ENCODE measurements at regions not wholly inside any gene's neighbourhood (a gene's known extent, or its start where the extent isn't known, plus 50 kb on each side); places are given as distances from the start of the nearest gene placed in this dataset.

DNA sequence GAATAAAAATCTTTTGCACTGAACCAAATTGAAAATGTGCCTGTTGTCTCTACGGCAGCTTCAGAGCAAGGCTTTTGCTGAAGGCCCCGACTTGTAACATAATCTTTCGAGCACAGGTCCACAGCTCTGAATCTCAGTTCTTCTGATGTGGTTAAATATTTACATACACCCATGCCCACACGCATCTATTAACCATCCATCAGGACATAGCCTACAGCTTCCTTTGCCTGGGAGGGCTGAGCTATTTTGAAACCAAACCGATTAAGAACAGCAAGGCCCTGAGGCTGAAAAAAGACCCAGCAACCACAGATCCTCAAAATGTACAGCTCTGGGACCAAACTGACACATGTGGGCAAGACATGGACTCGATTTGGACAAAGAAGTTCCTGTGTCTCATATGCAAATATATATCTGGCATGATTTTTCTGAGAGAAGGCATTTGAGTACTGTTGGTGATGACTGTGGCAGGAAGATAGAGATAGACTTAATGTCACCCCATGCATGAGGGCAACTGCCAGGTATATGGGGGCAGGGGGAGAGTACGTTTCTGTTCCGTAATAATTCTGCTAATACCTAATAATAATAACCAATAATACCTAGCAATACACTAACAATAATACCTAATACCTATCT, 322.7 kb upstream of the PLET1 start:
- no peaks in the 10 kb centered on the region for H3K4me1 ChIP-seq (ENCODE audit: control insufficient read depth, low read length)
- H3K4me2 ChIP-seq (ENCODE audit: low read length): no peak overlapping the region
- H3K4me3 ChIP-seq (ENCODE audit: low read length): no peak overlapping the region
- no peak for TF ChIP-seq EZH2phosphoT487 (IDR thresholded peaks at IDR 0.05; ENCODE audit: borderline replicate concordance, low read length)
- TF ChIP-seq, protein P1, sequence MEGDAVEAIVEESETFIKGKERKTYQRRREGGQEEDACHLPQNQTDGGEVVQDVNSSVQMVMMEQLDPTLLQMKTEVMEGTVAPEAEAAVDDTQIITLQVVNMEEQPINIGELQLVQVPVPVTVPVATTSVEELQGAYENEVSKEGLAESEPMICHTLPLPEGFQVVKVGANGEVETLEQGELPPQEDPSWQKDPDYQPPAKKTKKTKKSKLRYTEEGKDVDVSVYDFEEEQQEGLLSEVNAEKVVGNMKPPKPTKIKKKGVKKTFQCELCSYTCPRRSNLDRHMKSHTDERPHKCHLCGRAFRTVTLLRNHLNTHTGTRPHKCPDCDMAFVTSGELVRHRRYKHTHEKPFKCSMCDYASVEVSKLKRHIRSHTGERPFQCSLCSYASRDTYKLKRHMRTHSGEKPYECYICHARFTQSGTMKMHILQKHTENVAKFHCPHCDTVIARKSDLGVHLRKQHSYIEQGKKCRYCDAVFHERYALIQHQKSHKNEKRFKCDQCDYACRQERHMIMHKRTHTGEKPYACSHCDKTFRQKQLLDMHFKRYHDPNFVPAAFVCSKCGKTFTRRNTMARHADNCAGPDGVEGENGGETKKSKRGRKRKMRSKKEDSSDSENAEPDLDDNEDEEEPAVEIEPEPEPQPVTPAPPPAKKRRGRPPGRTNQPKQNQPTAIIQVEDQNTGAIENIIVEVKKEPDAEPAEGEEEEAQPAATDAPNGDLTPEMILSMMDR (IDR thresholded peaks at IDR 0.05; ENCODE audit: low read depth, low read length, poor library complexity, severe bottlenecking): no peak
- no peaks in the 10 kb centered on the region for H3K9me3 ChIP-seq (ENCODE audit: control insufficient read depth, insufficient read depth, low read length)
- H3K36me3 ChIP-seq (ENCODE audit: control insufficient read depth, low read length): no peaks in the 10 kb centered on the region
- H3K9me2 ChIP-seq (replicated peaks; ENCODE audit: control insufficient read depth, low read length): no peaks in the 10 kb centered on the region
- peaks cover 29% of the 10 kb centered on the region for H3K27me3 ChIP-seq (ENCODE audit: control insufficient read depth, low read length)
- no peaks in the 10 kb centered on the region for H4K20me1 ChIP-seq (ENCODE audit: control insufficient read depth, insufficient read depth, low read depth, low read length)
- no peaks in the 10 kb centered on the region for H3F3A ChIP-seq (ENCODE audit: control insufficient read depth, insufficient read depth)
- no peak overlapping the region for H3K27ac ChIP-seq (ENCODE audit: low read depth, low read length)
- no peaks in the 10 kb centered on the region for H3K79me2 ChIP-seq (ENCODE audit: control insufficient read depth, low read length)

DNA sequence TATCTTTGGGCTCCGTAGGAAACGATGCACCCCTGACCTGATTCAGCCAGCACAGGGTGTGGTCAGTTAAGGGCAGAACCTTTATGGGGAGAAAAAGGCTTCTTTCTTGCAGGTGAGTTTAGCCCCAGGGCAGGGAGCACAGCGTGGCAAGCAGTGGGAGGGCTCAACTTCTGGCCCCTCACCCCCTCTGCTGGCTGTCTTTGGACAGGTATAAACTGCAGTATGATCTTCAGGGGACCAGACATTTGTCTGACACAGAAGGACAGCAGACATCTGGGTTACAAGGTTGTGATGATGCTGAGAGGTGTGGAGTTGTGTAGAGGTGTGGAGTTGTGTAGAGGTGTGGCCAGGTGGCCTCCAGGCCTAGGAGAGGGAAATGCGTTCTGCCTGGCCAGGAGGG, 324.0 kb upstream of the PLET1 start:
- peaks cover 29% of the 10 kb centered on the region for H3K27me3 ChIP-seq (ENCODE audit: control insufficient read depth, low read length)
- H3K79me2 ChIP-seq (ENCODE audit: control insufficient read depth, low read length): no peaks in the 10 kb centered on the region
- no peaks in the 10 kb centered on the region for H4K20me1 ChIP-seq (ENCODE audit: control insufficient read depth, insufficient read depth, low read depth, low read length)
- H3K4me2 ChIP-seq (ENCODE audit: low read length): no peak overlapping the region
- no peaks in the 10 kb centered on the region for H3K9me2 ChIP-seq (replicated peaks; ENCODE audit: control insufficient read depth, low read length)
- H3K4me3 ChIP-seq (ENCODE audit: low read length): no peak overlapping the region
- H3K36me3 ChIP-seq (ENCODE audit: control insufficient read depth, low read length): no peaks in the 10 kb centered on the region
- H3K4me1 ChIP-seq (ENCODE audit: control insufficient read depth, low read length): no peaks in the 10 kb centered on the region
- H3K27ac ChIP-seq (ENCODE audit: low read depth, low read length): no peak overlapping the region
- H3K9me3 ChIP-seq (ENCODE audit: control insufficient read depth, insufficient read depth, low read length): no peaks in the 10 kb centered on the region
- no peak for TF ChIP-seq EZH2phosphoT487 (IDR thresholded peaks at IDR 0.05; ENCODE audit: borderline replicate concordance, low read length)
- TF ChIP-seq, protein P1 (IDR thresholded peaks at IDR 0.05; ENCODE audit: low read depth, low read length, poor library complexity, severe bottlenecking): peak; percentile 24
- no peaks in the 10 kb centered on the region for H3F3A ChIP-seq (ENCODE audit: control insufficient read depth, insufficient read depth)

DNA sequence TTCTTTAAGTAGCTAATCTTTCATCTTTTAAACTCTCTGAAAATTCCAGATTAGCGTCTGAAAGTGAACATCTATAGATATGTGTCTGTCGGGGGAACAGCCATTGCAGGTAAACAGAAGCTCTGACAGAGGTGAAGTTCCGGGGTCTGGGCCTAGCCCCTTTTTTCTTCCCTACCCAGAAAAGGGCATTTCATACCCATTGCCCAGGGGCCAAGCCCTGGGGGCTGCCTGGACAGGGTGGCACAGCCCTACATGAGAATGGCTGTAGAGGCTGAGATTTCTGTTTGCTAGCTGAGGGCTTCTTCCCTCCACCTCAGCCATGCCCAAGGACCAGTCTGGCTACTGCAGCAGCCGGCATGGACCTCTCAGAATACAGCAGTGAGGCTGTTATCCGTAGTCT, 327.0 kb upstream of the PLET1 start:
- Histone ChIP-seq H3K36me3 (ENCODE audit: control insufficient read depth, low read length) (no peaks in the 10 kb centered on the region), H3F3A (ENCODE audit: control insufficient read depth, insufficient read depth) (no peaks in the 10 kb centered on the region), H3K27ac (ENCODE audit: low read depth, low read length) (no peak overlapping the region), H4K20me1 (ENCODE audit: control insufficient read depth, insufficient read depth, low read depth, low read length) (no peaks in the 10 kb centered on the region), H3K4me2 (ENCODE audit: low read length) (no peak overlapping the region), H3K4me3 (ENCODE audit: low read length) (no peak overlapping the region), H3K27me3 (ENCODE audit: control insufficient read depth, low read length) (peaks cover 19% of the 10 kb centered on the region), H3K79me2 (ENCODE audit: control insufficient read depth, low read length) (no peaks in the 10 kb centered on the region), H3K9me2 (replicated peaks; ENCODE audit: control insufficient read depth, low read length) (no peaks in the 10 kb centered on the region), H3K9me3 (ENCODE audit: control insufficient read depth, insufficient read depth, low read length) (no peaks in the 10 kb centered on the region), H3K4me1 (ENCODE audit: control insufficient read depth, low read length) (no peaks in the 10 kb centered on the region)
- no peak for TF ChIP-seq EZH2phosphoT487 (IDR thresholded peaks at IDR 0.05; ENCODE audit: borderline replicate concordance, low read length)
- TF ChIP-seq, protein P1 (IDR thresholded peaks at IDR 0.05; ENCODE audit: low read depth, low read length, poor library complexity, severe bottlenecking): no peak

All from DOHH2 (cell line).